ENCODE measurements at regions not wholly inside any gene's neighbourhood (a gene's known extent, or its start where the extent isn't known, plus 50 kb on each side); places are given as distances from the start of the nearest gene placed in this dataset.

GRCh38 chr4:78704317-78704716 is 71.8 kb upstream of the BMP2K start:
- Histone ChIP-seq H3K9ac (ENCODE audit: low read length) (no peak overlapping the region), H3K4me1 (ENCODE audit: insufficient read depth, low read length) (no peaks in the 10 kb centered on the region), H3K36me3 (ENCODE audit: low read depth, low read length) (no peaks in the 10 kb centered on the region), H3K9me2 (replicated peaks; ENCODE audit: low read length) (no peaks in the 10 kb centered on the region), H4K20me1 (ENCODE audit: low read length) (no peaks in the 10 kb centered on the region), H3K27me3 (ENCODE audit: low read length) (no peaks in the 10 kb centered on the region), H3K4me3 (ENCODE audit: low read length) (no peak overlapping the region), H3K9me3 (ENCODE audit: low read length) (no peaks in the 10 kb centered on the region), H3K4me2 (ENCODE audit: low read length) (no peak overlapping the region), H3F3A (ENCODE audit: low read length, unreplicated experiment) (no peaks in the 10 kb centered on the region), H2AFZ (ENCODE audit: low read length) (no peak overlapping the region), H3K27ac (ENCODE audit: low read length) (no peak overlapping the region), H3K79me2 (ENCODE audit: low read length) (no peaks in the 10 kb centered on the region)
- POLR2A ChIA-PET (ENCODE audit: unreplicated experiment), result no interaction called here
- no peak for DNase-seq
- TF ChIP-seq EZH2phosphoT487 (IDR thresholded peaks at IDR 0.05; ENCODE audit: borderline replicate concordance, low read length) (no peak), EZH2 (IDR thresholded peaks at IDR 0.05; ENCODE audit: low read length, unreplicated experiment) (no peak), CTCF (conservative IDR thresholded peaks at IDR 0.05; ENCODE audit: low read depth, low read length) (no peak)
- no peak for ATAC-seq
- BruUV-seq (replicated peaks), result no TSS peak
- intact Hi-C loops (cut with micrococcal nuclease), result no loop called here
- CTCF ChIA-PET, result no interaction called here

GRCh38 chr4:78704981-78705683 is 71.0 kb upstream of the BMP2K start:
- no peak for ATAC-seq
- Histone ChIP-seq H3K9me2 (replicated peaks; ENCODE audit: low read length) (no peaks in the 10 kb centered on the region), H3K9me3 (ENCODE audit: low read length) (no peaks in the 10 kb centered on the region), H3K27me3 (ENCODE audit: low read length) (no peaks in the 10 kb centered on the region), H3K4me1 (ENCODE audit: insufficient read depth, low read length) (no peaks in the 10 kb centered on the region), H3K9ac (ENCODE audit: low read length) (no peak overlapping the region), H3F3A (ENCODE audit: low read length, unreplicated experiment) (no peaks in the 10 kb centered on the region), H3K27ac (ENCODE audit: low read length) (no peak overlapping the region), H2AFZ (ENCODE audit: low read length) (no peak overlapping the region), H3K79me2 (ENCODE audit: low read length) (no peaks in the 10 kb centered on the region), H3K4me2 (ENCODE audit: low read length) (no peak overlapping the region), H3K4me3 (ENCODE audit: low read length) (no peak overlapping the region), H3K36me3 (ENCODE audit: low read depth, low read length) (no peaks in the 10 kb centered on the region), H4K20me1 (ENCODE audit: low read length) (no peaks in the 10 kb centered on the region)
- no peak for DNase-seq
- no TSS peak for BruUV-seq (replicated peaks)
- intact Hi-C loops (cut with micrococcal nuclease), result no loop called here
- CTCF ChIA-PET, result no interaction called here
- no peak for TF ChIP-seq EZH2 (IDR thresholded peaks at IDR 0.05; ENCODE audit: low read length, unreplicated experiment)
- no peak for TF ChIP-seq EZH2phosphoT487 (IDR thresholded peaks at IDR 0.05; ENCODE audit: borderline replicate concordance, low read length)
- no peak for TF ChIP-seq CTCF (conservative IDR thresholded peaks at IDR 0.05; ENCODE audit: low read depth, low read length)
- POLR2A ChIA-PET (ENCODE audit: unreplicated experiment), result no interaction called here

GRCh38 chr4:78706302-78706701 is 69.8 kb upstream of the BMP2K start:
- Histone ChIP-seq H3K27me3 (ENCODE audit: low read length) (no peaks in the 10 kb centered on the region), H3K9me2 (replicated peaks; ENCODE audit: low read length) (no peaks in the 10 kb centered on the region), H3K9ac (ENCODE audit: low read length) (no peak overlapping the region), H3F3A (ENCODE audit: low read length, unreplicated experiment) (no peaks in the 10 kb centered on the region), H3K4me1 (ENCODE audit: insufficient read depth, low read length) (0 out of 2 replicates have a peak, but pooled peaks cover 5% of the 10 kb centered on the region), H3K4me2 (ENCODE audit: low read length) (no peak overlapping the region), H3K4me3 (ENCODE audit: low read length) (no peak overlapping the region), H3K79me2 (ENCODE audit: low read length) (no peaks in the 10 kb centered on the region), H3K9me3 (ENCODE audit: low read length) (no peaks in the 10 kb centered on the region), H3K27ac (ENCODE audit: low read length) (no peak overlapping the region), H3K36me3 (ENCODE audit: low read depth, low read length) (no peaks in the 10 kb centered on the region), H4K20me1 (ENCODE audit: low read length) (no peaks in the 10 kb centered on the region), H2AFZ (ENCODE audit: low read length) (no peak overlapping the region)
- ATAC-seq (no peak), DNase-seq (no peak)
- ChIA-PET POLR2A (ENCODE audit: unreplicated experiment) (no interaction called here), CTCF (no interaction called here)
- intact Hi-C loops (cut with micrococcal nuclease), result no loop called here
- no TSS peak for BruUV-seq (replicated peaks)
- no peak for TF ChIP-seq EZH2 (IDR thresholded peaks at IDR 0.05; ENCODE audit: low read length, unreplicated experiment)
- no peak for TF ChIP-seq EZH2phosphoT487 (IDR thresholded peaks at IDR 0.05; ENCODE audit: borderline replicate concordance, low read length)
- TF ChIP-seq CTCF (conservative IDR thresholded peaks at IDR 0.05; ENCODE audit: low read depth, low read length), result no peak
